ENCODE measurements at regions not wholly inside any gene's neighbourhood (a gene's known extent, or its start where the extent isn't known, plus 50 kb on each side); places are given as distances from the start of the nearest gene placed in this dataset.

GRCh38 chr11:79626135-79627075, 185.6 kb upstream of the TENM4 start:
- no peaks in the 10 kb centered on the region for H3K27me3 ChIP-seq
- H3K9me3 ChIP-seq, result peaks cover 0 to 4% (median 0%) of the 10 kb centered on the region in 3 donors
- no peak for TF ChIP-seq POLR2A (IDR thresholded peaks at IDR 0.05)
- TF ChIP-seq, protein P1, sequence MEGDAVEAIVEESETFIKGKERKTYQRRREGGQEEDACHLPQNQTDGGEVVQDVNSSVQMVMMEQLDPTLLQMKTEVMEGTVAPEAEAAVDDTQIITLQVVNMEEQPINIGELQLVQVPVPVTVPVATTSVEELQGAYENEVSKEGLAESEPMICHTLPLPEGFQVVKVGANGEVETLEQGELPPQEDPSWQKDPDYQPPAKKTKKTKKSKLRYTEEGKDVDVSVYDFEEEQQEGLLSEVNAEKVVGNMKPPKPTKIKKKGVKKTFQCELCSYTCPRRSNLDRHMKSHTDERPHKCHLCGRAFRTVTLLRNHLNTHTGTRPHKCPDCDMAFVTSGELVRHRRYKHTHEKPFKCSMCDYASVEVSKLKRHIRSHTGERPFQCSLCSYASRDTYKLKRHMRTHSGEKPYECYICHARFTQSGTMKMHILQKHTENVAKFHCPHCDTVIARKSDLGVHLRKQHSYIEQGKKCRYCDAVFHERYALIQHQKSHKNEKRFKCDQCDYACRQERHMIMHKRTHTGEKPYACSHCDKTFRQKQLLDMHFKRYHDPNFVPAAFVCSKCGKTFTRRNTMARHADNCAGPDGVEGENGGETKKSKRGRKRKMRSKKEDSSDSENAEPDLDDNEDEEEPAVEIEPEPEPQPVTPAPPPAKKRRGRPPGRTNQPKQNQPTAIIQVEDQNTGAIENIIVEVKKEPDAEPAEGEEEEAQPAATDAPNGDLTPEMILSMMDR (IDR thresholded peaks at IDR 0.05 in 4 of 5, conservative IDR thresholded peaks at IDR 0.05 in 1 of 5), result no peak
- DNase-seq (no peak), ATAC-seq (no peak)
- no peak overlapping the region for H3K4me3 ChIP-seq
- no peaks in the 10 kb centered on the region for H3K4me1 ChIP-seq
- H3K27ac ChIP-seq, result no peak overlapping the region
- H3K36me3 ChIP-seq, result no peaks in the 10 kb centered on the region
- in situ Hi-C loops (cut with MboI; ENCODE audit: low sequenced_read_pairs in 4 of 4) (no loop called here), intact Hi-C loops (cut with DNase I; ENCODE audit: low total_unique reads) (no loop called here)

- DNase-seq (no peak), ATAC-seq (no peak)
- TF ChIP-seq, protein P1 (IDR thresholded peaks at IDR 0.05 in 4 of 5, conservative IDR thresholded peaks at IDR 0.05 in 1 of 5), result no peak
- TF ChIP-seq POLR2A (IDR thresholded peaks at IDR 0.05), result no peak
- Histone ChIP-seq H3K27me3 (no peaks in the 10 kb centered on the region), H3K36me3 (no peaks in the 10 kb centered on the region), H3K27ac (no peak overlapping the region), H3K4me3 (no peak overlapping the region), H3K9me3 (peaks cover 0 to 3% (median 0%) of the 10 kb centered on the region in 3 donors), H3K4me1 (no peaks in the 10 kb centered on the region)
- intact Hi-C loops (cut with DNase I; ENCODE audit: low total_unique reads) (no loop called here), in situ Hi-C loops (cut with MboI; ENCODE audit: low sequenced_read_pairs in 4 of 4) (no loop called here)
These were observed 182.5 kb upstream of the TENM4 start for GRCh38 chr11:79623375-79623774.

DNA sequence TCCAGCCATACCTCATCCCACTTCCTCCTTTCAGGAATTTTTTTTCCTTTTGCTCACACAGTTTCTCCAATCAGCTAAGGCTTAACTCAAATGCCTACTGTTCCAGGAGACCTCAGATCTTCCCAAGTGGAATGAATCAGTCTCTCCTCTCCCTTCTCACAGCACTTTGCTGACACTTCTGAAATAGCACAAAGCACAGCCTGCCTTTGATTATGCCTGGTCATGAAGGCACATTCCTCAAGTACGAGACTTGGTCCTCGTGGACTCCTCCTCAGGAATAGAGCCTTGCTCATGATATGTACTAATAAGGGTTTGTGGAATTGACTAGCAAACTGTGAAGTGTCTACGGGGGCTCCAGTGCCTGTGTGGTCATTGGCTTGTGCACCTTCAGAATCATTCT, 176.7 kb upstream of the TENM4 start:
- no peaks in the 10 kb centered on the region for H3K36me3 ChIP-seq
- H3K4me3 ChIP-seq, result no peak overlapping the region
- in situ Hi-C loops (cut with MboI; ENCODE audit: low sequenced_read_pairs in 4 of 4) (no loop called here), intact Hi-C loops (cut with DNase I; ENCODE audit: low total_unique reads) (no loop called here)
- no peaks in the 10 kb centered on the region for H3K27me3 ChIP-seq
- no peak for ATAC-seq
- no peak for DNase-seq
- TF ChIP-seq POLR2A (IDR thresholded peaks at IDR 0.05), result no peak
- TF ChIP-seq, protein P1 (IDR thresholded peaks at IDR 0.05 in 4 of 5, conservative IDR thresholded peaks at IDR 0.05 in 1 of 5), result no peak
- no peaks in the 10 kb centered on the region for H3K4me1 ChIP-seq
- H3K27ac ChIP-seq, result no peak overlapping the region
- H3K9me3 ChIP-seq, result no peaks in the 10 kb centered on the region

- no peaks in the 10 kb centered on the region for H3K27me3 ChIP-seq
- no peak for DNase-seq
- no peak overlapping the region for H3K27ac ChIP-seq
- intact Hi-C loops (cut with DNase I; ENCODE audit: low total_unique reads), result no loop called here
- no peak overlapping the region for H3K4me3 ChIP-seq
- no peaks in the 10 kb centered on the region for H3K9me3 ChIP-seq
- in situ Hi-C loops (cut with MboI; ENCODE audit: low sequenced_read_pairs in 4 of 4), result no loop called here
- TF ChIP-seq, protein P1 (IDR thresholded peaks at IDR 0.05 in 4 of 5, conservative IDR thresholded peaks at IDR 0.05 in 1 of 5), result no peak
- no peak for TF ChIP-seq POLR2A (IDR thresholded peaks at IDR 0.05)
- H3K4me1 ChIP-seq, result no peaks in the 10 kb centered on the region
- H3K36me3 ChIP-seq, result no peaks in the 10 kb centered on the region
- no peak for ATAC-seq
These were observed 175.6 kb upstream of the TENM4 start for GRCh38 chr11:79616392-79616851.

Data from gastrocnemius medialis (tissue), 4 donors.